HCT116 (cell line): ENCODE measurements at regions not wholly inside any gene's neighbourhood (a gene's known extent, or its start where the extent isn't known, plus 50 kb on each side); places are given as distances from the start of the nearest gene placed in this dataset.

Experiments used
- ATAC-seq: fragments of 200-7000 bp; cut with Tn5 transposase; 2 replicates; pipeline ENCODE4 v1.9.1; 2020; ENCODE audit warnings: mild to moderate bottlenecking, moderate library complexity
- BruUV-seq: library from RNA; stranded (reverse); fragments of 400-500 nt; replicated peaks from 2 replicates; lab custom pipeline; 2021; lab: Mats Ljungman, UMichigan
- CTCF ChIA-PET: fragments of 300-600 bp; sonication (Branson Sonifier 250); formaldehyde crosslinking; loops from one replicate; lab custom pipeline; 2021; ENCODE audit warnings: antibody characterized with exemption; lab: Charles Lee
- POLR2A ChIA-PET: fragments of 300-600, 350-600 bp; sonication (Branson Sonifier 250); formaldehyde crosslinking; loops from one replicate; lab custom pipeline; 2021; ENCODE audit warnings: antibody characterized with exemption; lab: Charles Lee
- RAD21 ChIA-PET, 2 experiments: fragments of 300-600 bp; sonication (Branson Sonifier 250); formaldehyde crosslinking; loops; one replicate each; lab custom pipeline; 2023; ENCODE audit warnings: low total read pairs in 2 of 2; ENCODE audit not compliant: uncharacterized antibody in 2 of 2, unreplicated experiment in 2 of 2, low non-redundant PET in 1 of 2; lab: Charles Lee
- DNase-seq: peaks from one replicate; pipeline ENCODE4 v3.0.0-alpha.2; 2010; ENCODE audit warnings: low read depth, low spot score
- H2AFZ ChIP-seq: fragments of 200-600 bp; shearing (Covaris generic), sonication (generic); 2 replicates; pipeline ENCODE4 v1.6.1; 2017; ENCODE audit warnings: low read depth, mixed run types, mixed read lengths, antibody characterized with exemption, low read length; ENCODE audit not compliant: poor library complexity, severe bottlenecking
- H3K27ac ChIP-seq: 2 replicates; pipeline ENCODE4 v1.5.1; 2012; ENCODE audit warnings: low read depth, low read length
- H3K27me3 ChIP-seq: fragments of 200-600 bp; sonication (generic); 2 replicates; pipeline ENCODE4 v1.6.1; 2016; ENCODE audit warnings: mixed run types, low read length, mixed read lengths; ENCODE audit not compliant: insufficient read depth
- H3K36me3 ChIP-seq, 2 experiments: fragments of 200-500 bp in 1 of 2; fragments of 200-600 bp in 1 of 2; sonication (Bioruptor generic) in 1 of 2; sonication (generic) in 1 of 2; 2 replicates each; pipeline versions ENCODE4 v1.5.1 to v1.6.1; 2014 to 2016; ENCODE audit warnings: low read length in 2 of 2, inconsistent platforms in 1 of 2, mixed read lengths in 1 of 2, mixed run types in 1 of 2; ENCODE audit not compliant: insufficient read depth in 2 of 2, control insufficient read depth in 1 of 2
- H3K4me1 ChIP-seq, 2 experiments: fragments of 200-600 bp in 1 of 2; sonication (generic) in 1 of 2; 2 replicates each; pipeline versions ENCODE4 v1.5.1 to v1.6.1; 2012 to 2017; ENCODE audit warnings: low read length in 2 of 2, inconsistent platforms in 1 of 2, mild to moderate bottlenecking in 1 of 2, mixed read lengths in 1 of 2, mixed run types in 1 of 2, moderate library complexity in 1 of 2; ENCODE audit not compliant: insufficient read depth in 2 of 2, control insufficient read depth in 1 of 2
- H3K4me2 ChIP-seq: fragments of 200-600 bp; sonication (generic); 2 replicates; pipeline ENCODE4 v1.6.1; 2017; ENCODE audit warnings: mixed run types, low read length, mixed read lengths
- H3K4me3 ChIP-seq, 2 experiments: fragments of 200-600 bp in 1 of 2; sonication (generic) in 1 of 2; replicated peaks in 1 of 2; 2 replicates each; pipeline ENCODE4 v1.5.1; 2011 to 2016; ENCODE audit warnings: low read length in 2 of 2, control low read depth in 1 of 2, low read depth in 1 of 2, mild to moderate bottlenecking in 1 of 2, mixed read lengths in 1 of 2, mixed run types in 1 of 2
- H3K79me2 ChIP-seq: fragments of 200-600 bp; sonication (generic); 2 replicates; pipeline ENCODE4 v1.6.1; 2017; ENCODE audit warnings: mild to moderate bottlenecking, mixed run types, low read length, moderate library complexity, mixed read lengths; ENCODE audit not compliant: insufficient read depth
- H3K9ac ChIP-seq: fragments of 200-600 bp; sonication (generic); 2 replicates; pipeline ENCODE4 v1.6.1; 2016; ENCODE audit warnings: low read length, mixed read lengths
- H3K9me2 ChIP-seq: fragments of 200-600 bp; sonication (generic), shearing (Covaris generic); 2 replicates; pipeline ENCODE4 v1.6.1; 2017; ENCODE audit warnings: mixed run types, mild to moderate bottlenecking, moderate library complexity; ENCODE audit not compliant: insufficient read depth
- H3K9me3 ChIP-seq, 2 experiments: fragments of 200-500 bp in 1 of 2; fragments of 200-600 bp in 1 of 2; sonication (Bioruptor generic) in 1 of 2; sonication (generic) in 1 of 2; 2 replicates each; pipeline ENCODE4 v1.6.1; 2014 to 2017; ENCODE audit warnings: low read length in 2 of 2, mixed read lengths in 2 of 2, inconsistent platforms in 1 of 2, low read depth in 1 of 2, mild to moderate bottlenecking in 1 of 2, mixed run types in 1 of 2, moderate library complexity in 1 of 2; ENCODE audit not compliant: control insufficient read depth in 1 of 2, insufficient read depth in 1 of 2
- H4K20me1 ChIP-seq: fragments of 200-600 bp; sonication (generic), shearing (Covaris generic); 2 replicates; pipeline ENCODE4 v1.6.1; 2017; ENCODE audit warnings: mixed run types, mild to moderate bottlenecking, moderate library complexity; ENCODE audit not compliant: insufficient read depth
- CBX3 ChIP-seq: IDR thresholded peaks from 2 replicates; pipeline ENCODE4 v1.6.1; 2012; ENCODE audit warnings: low read depth
- CEBPB ChIP-seq: IDR thresholded peaks from 2 replicates; pipeline ENCODE4 v1.6.1; 2012; ENCODE audit warnings: low read depth
- EGR1 ChIP-seq: IDR thresholded peaks from 2 replicates; pipeline ENCODE4 v1.6.1; 2012; ENCODE audit warnings: low read depth
- EZH2 ChIP-seq: fragments of 200-600 bp; sonication (generic); IDR thresholded peaks from 2 replicates; pipeline ENCODE4 v1.6.1; 2017; ENCODE audit warnings: antibody characterized with exemption, mixed run types
- EZH2phosphoT487 ChIP-seq: fragments of 200-600 bp; IDR thresholded peaks from 2 replicates; pipeline ENCODE4 v1.6.1; 2018; ENCODE audit warnings: antibody characterized with exemption, borderline replicate concordance
- JUND ChIP-seq: IDR thresholded peaks from 2 replicates; pipeline ENCODE4 v1.6.1; 2012
- POLR2A ChIP-seq: IDR thresholded peaks from 2 replicates; pipeline ENCODE4 v1.7.0; 2011; ENCODE audit warnings: borderline replicate concordance; ENCODE audit not compliant: insufficient read depth, insufficient read length; ENCODE audit errors: extremely low read depth
- POLR2AphosphoS5 ChIP-seq: IDR thresholded peaks from 2 replicates; pipeline ENCODE4 v1.6.1; 2011; ENCODE audit warnings: mild to moderate bottlenecking, low read depth, low read length, moderate library complexity
- RAD21 ChIP-seq: IDR thresholded peaks from 2 replicates; pipeline ENCODE4 v1.6.1; 2012; ENCODE audit warnings: low read depth, mild to moderate bottlenecking
- SP1 ChIP-seq: IDR thresholded peaks from 2 replicates; pipeline ENCODE4 v1.6.1; 2012; ENCODE audit warnings: low read depth
- SRF ChIP-seq: IDR thresholded peaks from 2 replicates; pipeline ENCODE4 v1.6.1; 2012; ENCODE audit warnings: low read depth
- TCF7L2 ChIP-seq: IDR thresholded peaks from 2 replicates; pipeline ENCODE4 v1.7.0; 2011; ENCODE audit warnings: borderline replicate concordance, inconsistent platforms; ENCODE audit not compliant: insufficient read depth, insufficient read length; ENCODE audit errors: extremely low read depth
- YY1 ChIP-seq: IDR thresholded peaks from 2 replicates; pipeline ENCODE4 v1.6.1; 2011; ENCODE audit warnings: low read length, low read depth, moderate library complexity, mild to moderate bottlenecking; ENCODE audit not compliant: insufficient replicate concordance; ENCODE audit errors: extremely low read depth
- ZFX ChIP-seq: fragments of 450-650 bp; IDR thresholded peaks from 2 replicates; pipeline ENCODE4 v1.6.1; 2017
- intact Hi-C: fragments of 100-400 bp; cut with micrococcal nuclease; formaldehyde crosslinking; loops from 2 replicates; pipeline ENCODE4 v1.10.0; 2022
- TF ChIP-seq, protein P1 (sequence below): IDR thresholded peaks from 2 replicates; pipeline ENCODE4 v1.6.1; 2011; ENCODE audit warnings: mild to moderate bottlenecking, low read length, moderate library complexity; ENCODE audit not compliant: insufficient replicate concordance; ENCODE audit errors: extremely low read depth
- TF ChIP-seq, protein P2 (sequence below): IDR thresholded peaks from 2 replicates; pipeline ENCODE4 v1.6.1; 2012

DNA sequence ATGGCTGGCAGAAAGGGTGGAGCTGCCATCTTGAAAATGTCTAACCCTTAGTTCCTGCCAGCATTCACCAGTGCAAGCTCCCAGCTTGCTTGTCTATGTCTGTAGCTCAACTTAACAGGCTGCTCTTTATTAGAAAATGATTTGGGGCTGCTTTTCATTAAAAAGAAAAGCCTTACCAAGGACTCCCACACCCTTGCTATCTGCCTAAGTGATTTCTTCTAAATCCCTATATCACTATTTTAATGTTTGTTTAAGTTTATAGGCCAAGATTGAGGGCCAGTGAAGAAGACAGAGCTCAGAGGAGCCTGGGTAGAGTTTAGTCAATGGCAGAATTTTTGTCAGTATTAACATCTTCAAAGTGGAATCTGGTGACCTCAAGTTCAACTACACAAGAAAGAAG lies 336.8 kb upstream of the CHRM3 start:
- Histone ChIP-seq H3K4me1 (no peaks in the 10 kb centered on the region), H3K27ac (no peak overlapping the region), H3K36me3 (no peaks in the 10 kb centered on the region), H2AFZ (no peak overlapping the region), H4K20me1 (no peaks in the 10 kb centered on the region), H3K79me2 (no peaks in the 10 kb centered on the region), H3K9me3 (peaks cover 10 to 26% of the 10 kb centered on the region in 2 experiments; a peak in 2 of 4 replicates), H3K27me3 (no peaks in the 10 kb centered on the region), H3K4me3 (no peak overlapping the region), H3K9ac (no peak overlapping the region), H3K9me2 (no peaks in the 10 kb centered on the region), H3K4me2 (no peak overlapping the region)
- RAD21 ChIA-PET: no interaction called here
- no peak for DNase-seq
- intact Hi-C loops: no loop called here
- no TSS peak for BruUV-seq
- no peak for ATAC-seq
- no peak for TF ChIP-seq EZH2phosphoT487
- no peak for TF ChIP-seq POLR2A
- CTCF ChIA-PET: no interaction called here
- POLR2A ChIA-PET: no interaction called here

DNA sequence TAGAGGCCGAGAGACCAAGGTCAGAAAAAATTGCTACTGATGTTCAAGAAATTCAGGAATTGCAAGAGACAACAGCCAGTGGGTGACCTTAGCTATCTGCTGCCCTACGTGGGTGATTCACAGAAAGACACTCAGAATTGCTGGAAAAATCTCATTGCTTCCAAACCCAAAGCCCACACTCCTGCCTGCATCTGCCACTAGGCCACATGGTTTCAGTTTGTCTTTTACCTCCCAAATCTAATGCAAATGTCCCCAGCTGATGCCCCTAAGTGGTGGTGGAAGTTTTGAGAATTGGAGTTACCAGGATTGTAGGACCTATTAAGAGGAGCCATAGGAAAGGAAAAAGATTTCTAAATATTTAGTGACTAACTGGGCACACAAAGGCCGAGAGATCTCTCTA lies 341.5 kb upstream of the CHRM3 start:
- H3K9me3 ChIP-seq: peaks cover 6 to 15% of the 10 kb centered on the region in 2 experiments; a peak in 2 of 4 replicates
- CTCF ChIA-PET: no interaction called here

More for the DNA sequence above, 341.5 kb upstream of the CHRM3 start:
- BruUV-seq: no TSS peak
- Histone ChIP-seq H4K20me1 (no peaks in the 10 kb centered on the region), H3K9me2 (no peaks in the 10 kb centered on the region), H3K4me3 (no peak overlapping the region), H3K36me3 (no peaks in the 10 kb centered on the region), H3K79me2 (no peaks in the 10 kb centered on the region), H2AFZ (no peak overlapping the region), H3K27me3 (no peaks in the 10 kb centered on the region), H3K9ac (no peak overlapping the region)
- no peak for ATAC-seq
- RAD21 ChIA-PET: no interaction called here
- TF ChIP-seq ZFX: no peak
- TF ChIP-seq, protein P1, sequence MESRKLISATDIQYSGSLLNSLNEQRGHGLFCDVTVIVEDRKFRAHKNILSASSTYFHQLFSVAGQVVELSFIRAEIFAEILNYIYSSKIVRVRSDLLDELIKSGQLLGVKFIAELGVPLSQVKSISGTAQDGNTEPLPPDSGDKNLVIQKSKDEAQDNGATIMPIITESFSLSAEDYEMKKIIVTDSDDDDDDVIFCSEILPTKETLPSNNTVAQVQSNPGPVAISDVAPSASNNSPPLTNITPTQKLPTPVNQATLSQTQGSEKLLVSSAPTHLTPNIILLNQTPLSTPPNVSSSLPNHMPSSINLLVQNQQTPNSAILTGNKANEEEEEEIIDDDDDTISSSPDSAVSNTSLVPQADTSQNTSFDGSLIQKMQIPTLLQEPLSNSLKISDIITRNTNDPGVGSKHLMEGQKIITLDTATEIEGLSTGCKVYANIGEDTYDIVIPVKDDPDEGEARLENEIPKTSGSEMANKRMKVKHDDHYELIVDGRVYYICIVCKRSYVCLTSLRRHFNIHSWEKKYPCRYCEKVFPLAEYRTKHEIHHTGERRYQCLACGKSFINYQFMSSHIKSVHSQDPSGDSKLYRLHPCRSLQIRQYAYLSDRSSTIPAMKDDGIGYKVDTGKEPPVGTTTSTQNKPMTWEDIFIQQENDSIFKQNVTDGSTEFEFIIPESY: no peak
- TF ChIP-seq EZH2: no peak
- TF ChIP-seq, protein P2, sequence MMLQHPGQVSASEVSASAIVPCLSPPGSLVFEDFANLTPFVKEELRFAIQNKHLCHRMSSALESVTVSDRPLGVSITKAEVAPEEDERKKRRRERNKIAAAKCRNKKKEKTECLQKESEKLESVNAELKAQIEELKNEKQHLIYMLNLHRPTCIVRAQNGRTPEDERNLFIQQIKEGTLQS: no peak
- TF ChIP-seq EGR1: no peak
- no peak for TF ChIP-seq SRF
- no peak for TF ChIP-seq SP1
- no peak for TF ChIP-seq CBX3
- TF ChIP-seq EZH2phosphoT487: no peak
- TF ChIP-seq RAD21: no peak
- TF ChIP-seq CEBPB: no peak
- TF ChIP-seq YY1: no peak
- TF ChIP-seq JUND: no peak
- TF ChIP-seq TCF7L2: no peak
- TF ChIP-seq POLR2AphosphoS5: no peak
- TF ChIP-seq, all 23 proteins: peak for 0
- no peak overlapping the region for H3K4me2 ChIP-seq
- POLR2A ChIA-PET: no interaction called here
- intact Hi-C loops: no loop called here
- H3K4me1 ChIP-seq: no peaks in the 10 kb centered on the region
- DNase-seq: no peak
- no peak overlapping the region for H3K27ac ChIP-seq
